ENCODE measurements at regions not wholly inside any gene's neighbourhood (a gene's known extent, or its start where the extent isn't known, plus 50 kb on each side); places are given as distances from the start of the nearest gene placed in this dataset.

GRCh38 chr10:91149550-91149949 is 70.9 kb upstream of the PCGF5 start:
- no peak for DNase-seq

GRCh38 chr10:91150631-91151030 is 69.8 kb upstream of the PCGF5 start:
- DNase-seq: no peak

- DNase-seq: no peak
These were observed 67.0 kb upstream of the PCGF5 start for GRCh38 chr10:91153508-91153907.

GRCh38 chr10:91154842-91155241 is 65.6 kb upstream of the PCGF5 start:
- DNase-seq: no peak

GRCh38 chr10:91156196-91156595 is 64.3 kb upstream of the PCGF5 start:
- DNase-seq: no peak

- no peak for DNase-seq
These were observed 61.1 kb upstream of the PCGF5 start for GRCh38 chr10:91159254-91159783.

- no peak for DNase-seq
These were observed 58.4 kb upstream of the PCGF5 start for GRCh38 chr10:91162050-91162494.

GRCh38 chr10:91162495-91163268 is 57.8 kb upstream of the PCGF5 start:
- peak; percentile 54 for DNase-seq

GRCh38 chr10:91163269-91163868 is 57.1 kb upstream of the PCGF5 start:
- peak; percentile 43 for DNase-seq

GRCh38 chr10:91163869-91164474 is 56.5 kb upstream of the PCGF5 start:
- DNase-seq: no peak

GRCh38 chr10:91164520-91165065 is 55.9 kb upstream of the PCGF5 start:
- no peak for DNase-seq

- DNase-seq: no peak
These were observed 53.1 kb upstream of the PCGF5 start for GRCh38 chr10:91167406-91167805.

GRCh38 chr10:91170418-91170817 is 50.0 kb upstream of the PCGF5 start:
- no peak for DNase-seq
